ENCODE measurements at regions not wholly inside any gene's neighbourhood (a gene's known extent, or its start where the extent isn't known, plus 50 kb on each side); places are given as distances from the start of the nearest gene placed in this dataset.
"Not testable (repeated sequence)": the region's sequence is repeated elsewhere in the genome, so short reads cannot be mapped to it uniquely, and the experiment has no call there.

DNA sequence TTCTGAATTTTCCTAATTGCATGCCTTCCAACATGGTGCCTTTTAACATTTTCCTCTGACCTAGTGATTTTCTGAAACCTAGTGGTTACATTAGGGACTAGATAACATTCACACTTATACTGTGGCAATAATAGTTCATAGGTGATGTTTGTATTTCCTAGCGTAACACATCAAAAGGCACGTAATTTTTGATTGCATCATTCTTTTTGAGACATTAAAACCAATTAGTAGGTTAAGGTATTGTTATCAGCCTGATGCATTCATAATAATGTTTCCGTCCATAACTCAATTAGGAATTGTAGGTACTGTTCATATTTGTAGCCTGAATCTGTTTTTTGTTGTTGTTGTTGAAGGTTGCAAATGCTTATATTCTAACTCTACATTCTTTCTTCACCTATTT, 192.4 kb downstream of the ANXA1 start:
- no peak for DNase-seq (ENCODE audit: low spot score)

DNA sequence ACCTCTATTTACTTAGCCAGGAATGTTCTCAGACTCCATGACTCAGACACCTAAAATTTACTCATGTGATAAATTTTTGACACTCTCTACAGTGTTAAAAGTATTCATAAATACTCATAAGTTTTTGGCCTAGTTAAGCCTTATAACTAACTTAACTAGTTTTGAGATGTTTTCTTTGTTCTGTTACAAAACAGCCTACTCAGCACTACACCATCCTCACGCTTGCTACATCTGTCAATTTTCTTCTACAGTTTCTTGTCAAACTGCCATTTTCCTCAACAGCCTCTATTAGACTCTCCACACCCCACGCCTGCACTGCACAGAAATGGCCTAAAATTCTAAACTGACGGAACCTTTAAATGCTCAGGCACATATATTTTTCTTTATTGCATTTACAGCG, 195.5 kb downstream of the ANXA1 start:
- DNase-seq (ENCODE audit: low spot score): no peak

DNA sequence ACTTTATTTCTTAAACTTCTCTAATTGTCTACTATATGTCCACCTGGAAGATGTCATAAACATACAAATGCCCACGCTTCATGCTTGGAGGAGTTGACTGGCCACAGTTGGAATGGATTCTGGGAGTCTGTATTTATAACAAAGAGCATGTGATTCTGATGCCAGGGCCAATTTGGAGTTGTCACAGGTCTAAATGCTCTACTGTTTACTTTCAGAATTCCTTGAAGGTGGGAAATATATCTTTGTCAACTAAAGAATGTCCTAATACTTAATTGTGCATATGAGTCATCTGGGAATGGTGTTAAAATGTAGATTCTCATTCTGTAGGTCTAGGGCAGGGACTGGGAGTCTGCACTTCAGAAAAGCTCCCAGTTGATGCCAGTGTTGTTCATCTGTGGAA, 196.1 kb downstream of the ANXA1 start:
- DNase-seq (ENCODE audit: low spot score): no peak

DNA sequence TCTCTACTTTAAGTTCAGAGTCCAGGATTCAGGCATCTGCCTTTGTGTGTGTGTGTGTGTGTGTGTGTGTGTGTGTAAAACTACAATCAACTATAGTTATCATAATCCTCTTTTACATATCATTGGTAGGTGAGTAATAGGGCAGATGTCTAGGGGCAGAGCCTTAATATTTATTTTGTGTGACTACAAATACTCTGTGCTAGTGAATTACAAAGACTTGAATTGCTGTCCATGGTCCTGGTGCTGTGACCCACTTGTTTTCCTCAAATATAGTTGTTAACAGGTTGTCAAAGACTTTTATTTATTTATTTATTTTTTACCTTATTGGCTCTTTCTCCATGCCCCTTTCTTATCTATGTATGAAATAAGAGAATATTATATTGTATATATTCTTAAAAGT, 196.8 kb downstream of the ANXA1 start:
- DNase-seq (ENCODE audit: low spot score): no peak

DNA sequence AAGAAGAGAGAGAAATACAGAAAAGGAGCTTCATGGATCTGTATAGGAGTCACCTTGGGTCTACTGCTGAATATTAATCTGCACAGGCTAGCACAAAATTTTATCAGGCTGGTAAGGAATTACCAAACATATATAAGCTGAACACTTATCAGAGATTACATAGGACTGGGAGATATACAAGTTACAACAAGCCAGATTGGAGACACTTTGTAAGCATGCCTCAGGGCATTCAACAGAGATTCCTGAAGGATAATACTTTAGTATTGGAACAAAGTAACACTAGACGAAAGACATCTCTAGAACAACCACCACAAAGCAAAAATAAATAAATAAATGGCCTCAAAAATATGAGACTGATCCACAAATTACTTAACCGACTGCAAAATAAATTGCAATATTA, 197.8 kb downstream of the ANXA1 start:
- DNase-seq (ENCODE audit: low spot score): no peak

DNA sequence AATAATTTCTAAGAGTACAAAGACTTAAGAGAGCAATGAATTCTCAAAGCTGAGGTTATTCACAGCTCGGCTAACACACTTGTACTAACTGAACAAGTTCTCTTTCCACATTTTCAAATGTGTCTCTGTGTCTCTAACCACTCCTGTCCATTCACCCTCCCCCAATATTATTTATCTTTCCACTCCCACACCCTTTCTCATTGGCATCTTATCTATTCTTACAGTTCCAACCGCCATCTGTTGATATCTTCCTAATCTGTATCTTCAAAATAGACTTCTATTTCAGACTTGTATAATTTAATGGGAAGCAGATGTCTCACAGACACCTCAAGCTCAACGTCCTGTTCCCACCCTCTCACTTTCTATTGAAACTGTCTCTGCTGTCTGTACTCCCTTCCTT, 205.9 kb downstream of the ANXA1 start:
- DNase-seq (ENCODE audit: low spot score): no peak

DNA sequence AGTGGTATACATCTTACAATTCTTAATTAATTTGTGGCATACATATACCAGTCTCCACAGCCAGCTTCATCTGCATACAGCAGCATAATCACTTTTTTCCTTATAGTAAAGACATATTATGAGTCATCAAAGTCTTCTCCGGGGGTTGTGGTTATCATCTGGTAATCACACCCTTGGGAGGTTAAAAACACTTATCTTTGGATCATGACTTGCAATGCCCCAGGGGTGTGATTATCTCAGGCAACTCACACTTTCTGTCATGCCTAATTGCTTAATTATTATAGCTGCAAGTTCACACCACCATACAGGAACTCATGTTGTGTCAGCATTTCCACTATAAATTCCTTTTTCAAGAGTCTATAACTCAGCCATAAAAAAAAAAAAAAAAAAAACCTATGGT, 218.4 kb downstream of the ANXA1 start:
- no peak for DNase-seq (ENCODE audit: low spot score)

DNA sequence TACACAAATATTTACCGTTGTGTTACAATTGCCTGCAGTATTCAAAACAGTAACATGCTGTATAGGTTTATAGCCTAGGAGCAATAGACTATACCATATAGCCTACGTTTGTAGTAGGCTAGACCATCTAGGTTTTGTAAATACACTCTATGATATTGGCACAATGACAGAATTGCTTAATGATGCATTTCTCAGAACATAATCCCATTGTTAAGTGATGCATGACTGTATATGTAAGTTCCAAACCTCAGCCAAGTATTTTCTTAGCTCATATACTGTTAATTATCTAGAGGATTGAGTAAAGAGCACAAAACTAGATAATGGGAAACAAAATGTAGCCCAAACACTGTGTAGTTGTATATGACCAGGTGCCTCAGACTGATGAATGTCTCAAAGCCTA, 220.1 kb downstream of the ANXA1 start:
- no peak for DNase-seq (ENCODE audit: low spot score)

DNA sequence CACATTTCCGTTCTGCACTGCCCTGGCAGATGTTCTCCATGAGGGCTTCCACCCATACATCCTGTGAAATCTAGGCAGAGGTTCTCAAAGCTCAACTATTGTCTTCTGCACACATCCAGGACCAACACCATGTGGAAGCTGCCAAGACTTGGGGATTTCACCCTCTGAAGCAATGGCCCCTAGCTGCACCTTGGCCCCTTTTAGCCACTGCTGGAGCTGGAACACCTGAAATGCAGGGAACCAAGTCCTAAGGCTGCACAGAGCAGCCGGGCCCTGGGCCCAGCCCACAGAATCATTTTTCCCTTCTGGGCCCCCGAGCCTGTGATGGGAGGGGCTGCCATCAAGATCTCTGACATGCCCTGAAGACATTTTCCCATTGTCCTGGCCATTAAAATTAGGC, 228.7 kb downstream of the ANXA1 start:
- DNase-seq (ENCODE audit: low spot score): no peak

DNA sequence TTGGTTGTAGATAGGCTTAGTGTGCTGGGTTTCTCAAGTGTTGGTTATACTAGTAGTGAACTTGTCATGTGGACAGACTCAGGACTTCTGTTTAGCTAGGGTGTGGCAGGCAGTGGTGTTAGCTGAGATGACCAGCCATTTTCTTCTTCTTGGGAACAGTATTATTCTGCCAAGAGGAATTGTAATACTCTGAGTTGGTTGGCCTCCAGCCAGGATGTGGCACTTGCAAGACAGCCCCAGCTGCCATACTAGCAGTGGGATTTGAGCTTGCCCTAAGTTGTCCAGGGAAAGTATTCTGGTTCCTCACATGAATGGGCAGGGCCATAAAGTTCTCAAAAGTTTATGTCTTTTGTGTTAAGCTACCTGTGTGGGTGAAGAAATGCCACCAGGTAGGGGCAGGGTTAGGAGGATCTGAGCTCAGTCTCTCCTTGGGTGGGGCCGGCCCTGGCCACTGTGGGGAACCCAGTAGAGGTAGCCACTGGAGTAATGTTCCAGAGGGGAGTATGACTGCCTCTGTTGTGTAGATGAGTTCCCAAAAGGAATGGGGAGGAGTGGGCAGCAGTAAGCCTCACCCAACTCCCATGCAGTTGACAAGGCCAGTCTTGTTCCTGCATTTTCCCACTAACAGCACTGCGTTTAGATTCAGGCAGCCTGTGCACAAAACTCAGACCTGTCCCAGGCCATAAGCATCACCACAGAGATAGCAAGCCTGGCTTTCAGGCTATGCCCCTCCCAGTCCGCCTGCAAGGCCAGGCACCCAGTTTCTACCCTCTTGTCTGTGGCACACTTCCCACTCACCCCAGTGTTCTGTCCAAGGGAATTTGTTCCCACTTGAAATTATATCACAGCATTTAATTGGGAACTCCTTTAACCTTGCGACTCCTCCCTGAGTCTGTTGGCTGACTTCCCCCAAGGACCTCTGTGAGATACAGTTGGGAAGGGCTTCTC, 250.7 kb downstream of the ANXA1 start:
- no peak for DNase-seq (ENCODE audit: low spot score)

DNA sequence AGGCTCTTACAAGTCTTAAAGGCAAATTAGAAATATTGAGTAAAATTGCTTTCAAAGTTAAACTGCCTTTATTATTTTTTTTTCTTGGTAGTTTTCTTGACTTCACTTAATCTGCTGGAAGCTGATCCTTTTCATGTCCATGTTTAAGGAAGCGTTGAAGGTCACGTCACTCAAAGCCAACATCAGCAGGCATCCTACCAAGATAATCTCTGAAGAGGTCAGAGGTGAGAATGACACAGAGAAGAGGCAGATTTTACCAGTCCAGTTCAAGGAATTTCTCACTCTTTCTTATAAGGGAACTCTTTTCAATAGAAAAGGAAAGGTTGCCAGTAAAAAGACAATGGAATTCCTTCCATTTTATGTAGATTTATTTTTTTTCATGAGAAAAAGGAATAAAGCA, 259.8 kb downstream of the ANXA1 start:
- DNase-seq (ENCODE audit: low spot score): peak; percentile 2

DNA sequence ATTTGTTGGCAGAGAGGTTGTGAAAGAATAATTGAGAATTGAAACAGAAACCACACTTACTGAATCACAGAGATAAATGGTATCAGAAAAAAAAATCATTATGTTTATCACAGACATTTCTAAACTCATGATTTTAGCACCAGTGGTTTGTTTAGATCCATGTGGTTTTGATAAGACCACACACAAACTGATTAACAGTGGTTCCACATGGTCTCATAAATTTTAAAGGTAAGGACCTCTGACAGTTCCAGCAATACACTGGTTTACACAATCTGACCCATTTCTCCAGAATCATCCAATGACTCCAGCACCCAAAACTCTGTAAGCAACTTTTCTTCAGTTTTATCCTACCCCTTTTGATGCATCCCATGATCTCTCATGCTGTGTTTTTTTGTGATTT, 261.2 kb downstream of the ANXA1 start:
- no peak for DNase-seq (ENCODE audit: low spot score)

DNA sequence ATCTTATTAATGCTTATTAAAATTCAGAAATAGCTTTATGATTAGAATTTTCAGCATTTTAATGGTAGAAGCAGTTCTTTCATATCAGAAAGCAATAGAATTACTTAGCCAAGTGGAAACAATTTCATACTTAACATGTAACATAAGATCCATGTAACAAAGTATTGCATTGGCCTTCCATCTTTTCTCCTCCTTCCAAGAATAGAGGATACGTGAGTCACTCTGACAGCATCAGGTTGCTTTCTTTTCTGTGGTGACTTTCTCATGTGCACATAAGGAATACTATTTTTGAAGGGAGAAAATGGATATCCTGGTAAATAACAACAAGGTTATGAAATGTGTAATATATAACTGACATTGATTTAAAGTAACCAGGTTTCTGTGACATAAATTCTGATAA, 272.2 kb downstream of the ANXA1 start:
- DNase-seq (ENCODE audit: low spot score): no peak

DNA sequence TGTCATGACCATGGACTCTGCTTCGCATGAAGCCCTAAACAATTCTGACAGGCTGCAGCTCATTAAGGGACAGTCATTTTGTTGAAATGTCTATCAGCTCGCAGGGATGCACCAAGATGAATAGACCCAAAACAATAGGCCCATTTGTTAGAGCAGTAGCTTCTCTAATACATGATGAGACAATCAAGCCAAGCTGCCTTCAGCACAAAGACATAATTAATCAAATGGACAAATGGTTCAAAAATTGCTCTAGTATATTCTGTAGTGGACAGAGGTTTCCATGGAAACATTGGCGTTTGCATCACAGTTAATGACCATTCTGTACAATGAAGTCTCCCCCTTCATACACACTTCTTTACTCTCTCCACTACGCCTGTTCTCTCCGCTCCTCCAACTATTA, 274.6 kb downstream of the ANXA1 start:
- DNase-seq (ENCODE audit: low spot score): no peak

DNA sequence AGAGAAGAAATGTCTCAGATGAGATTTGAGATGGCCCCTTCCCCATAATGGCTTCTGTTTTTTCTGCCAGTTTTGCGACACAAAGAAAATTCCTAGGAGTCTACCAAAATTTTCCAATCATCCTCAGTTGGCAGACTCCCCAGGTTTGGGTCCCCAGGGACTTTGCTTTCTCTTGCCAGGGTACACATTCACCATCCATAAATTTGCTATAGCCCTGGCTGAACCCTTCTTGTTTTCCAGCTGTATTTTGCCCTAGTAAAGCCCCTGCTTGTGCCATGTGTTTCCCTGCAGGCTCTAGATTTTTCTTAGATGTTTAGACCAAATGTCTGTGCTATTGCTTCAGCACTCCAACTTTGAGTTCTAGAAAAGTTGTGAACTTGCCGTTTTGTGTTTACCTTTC, 283.2 kb downstream of the ANXA1 start:
- DNase-seq (ENCODE audit: low spot score): no peak

DNA sequence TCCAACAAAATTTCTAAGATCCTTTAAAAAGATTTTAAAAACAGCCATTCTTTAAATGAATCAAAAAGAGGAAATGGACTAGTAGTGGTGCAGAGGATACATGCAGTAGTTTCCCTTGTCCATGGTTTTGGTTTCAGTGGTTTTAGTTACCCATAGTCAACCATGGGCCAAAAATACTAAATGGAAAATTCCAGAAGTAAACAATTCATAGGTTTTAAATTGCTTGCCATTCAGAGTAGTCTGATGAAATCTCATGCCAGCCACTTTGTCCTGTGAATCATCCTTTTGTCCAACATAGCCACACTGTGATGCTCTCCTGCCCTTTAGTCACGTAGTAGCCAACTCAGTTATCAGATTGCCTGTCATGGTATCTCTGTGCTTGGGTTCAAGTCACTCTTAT, 286.1 kb downstream of the ANXA1 start:
- DNase-seq (ENCODE audit: low spot score): peak; percentile 47

DNA sequence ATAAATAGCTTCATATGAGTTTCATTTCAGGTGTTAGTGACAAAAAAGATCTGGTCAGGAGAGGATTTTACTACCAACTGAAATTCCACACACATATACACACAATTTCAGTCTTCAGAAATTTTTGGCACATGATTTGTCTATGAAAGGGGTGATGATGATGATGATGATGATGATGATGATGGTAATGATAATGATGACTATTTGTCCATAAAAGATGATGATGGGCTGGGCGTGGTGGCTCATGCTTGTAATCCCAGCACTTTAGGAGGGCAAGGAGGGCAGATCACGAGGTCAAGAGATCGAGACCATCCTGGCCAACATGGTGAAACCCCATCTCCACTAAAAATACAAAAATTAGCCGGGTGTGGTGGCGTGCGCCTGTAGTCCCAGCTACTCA, 288.2 kb downstream of the ANXA1 start:
- not testable (repeated sequence) for DNase-seq (ENCODE audit: low spot score)

DNA sequence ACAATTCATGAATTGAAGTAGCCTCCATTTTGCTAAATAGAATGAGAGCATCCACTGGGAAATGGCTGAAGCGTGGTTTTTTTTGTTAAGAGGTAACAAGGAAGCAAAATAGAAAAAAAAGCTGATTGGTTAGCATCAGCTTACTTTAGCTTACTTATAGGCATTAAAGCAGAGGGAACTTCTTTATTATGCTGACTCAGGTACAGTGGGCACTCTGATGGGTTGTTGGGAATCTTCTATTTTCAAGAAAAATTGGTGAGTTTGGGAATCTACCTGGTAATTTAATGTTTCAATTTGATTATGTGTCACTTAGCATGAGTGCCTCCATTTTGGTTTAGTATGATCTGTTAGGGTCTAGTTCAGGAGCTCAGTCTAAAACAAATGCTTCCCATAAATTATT, 289.6 kb downstream of the ANXA1 start:
- DNase-seq (ENCODE audit: low spot score): no peak

DNA sequence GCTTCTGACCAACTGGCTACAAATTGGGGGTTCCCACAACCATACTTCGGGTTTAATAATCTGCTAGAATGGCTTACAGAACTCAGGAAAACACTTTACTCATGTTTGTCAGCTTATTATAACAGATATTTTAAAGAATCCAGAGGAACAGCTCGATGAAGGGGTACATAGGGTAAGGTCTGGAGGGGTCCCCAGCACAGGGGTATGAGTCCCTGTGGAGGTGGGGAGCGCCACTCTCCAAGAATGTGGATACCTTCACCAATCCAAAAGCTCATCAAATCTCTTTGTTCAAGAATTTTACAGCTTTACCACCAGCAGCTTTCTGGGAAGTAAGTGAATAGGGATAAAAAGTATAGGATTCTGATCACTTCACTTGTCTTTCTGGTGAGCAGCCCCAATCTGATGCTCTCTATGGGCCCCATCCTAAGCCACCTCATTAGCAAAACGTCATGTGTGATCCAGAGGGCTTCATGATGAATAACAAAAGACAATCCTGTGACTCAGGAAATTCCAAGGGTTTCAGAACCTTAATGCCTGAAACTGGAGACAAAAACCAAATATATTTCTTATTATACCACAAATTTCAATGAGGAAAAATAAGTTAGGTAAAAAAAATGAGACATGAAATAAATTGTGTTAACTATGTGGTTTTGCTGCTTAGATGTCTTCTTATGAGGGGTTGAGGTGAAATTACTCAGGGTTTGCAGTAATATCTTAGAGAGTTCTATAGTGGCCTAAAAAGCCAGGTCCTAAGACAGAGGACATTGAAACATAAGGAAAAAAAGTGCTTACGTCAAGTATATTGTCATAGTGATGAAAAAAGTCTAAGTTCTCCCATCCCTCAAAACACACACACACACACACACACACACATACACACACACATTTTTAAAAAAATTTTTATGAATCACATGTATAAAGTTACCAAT, 290.5 kb downstream of the ANXA1 start:
- DNase-seq (ENCODE audit: low spot score): peak; percentile 53

DNA sequence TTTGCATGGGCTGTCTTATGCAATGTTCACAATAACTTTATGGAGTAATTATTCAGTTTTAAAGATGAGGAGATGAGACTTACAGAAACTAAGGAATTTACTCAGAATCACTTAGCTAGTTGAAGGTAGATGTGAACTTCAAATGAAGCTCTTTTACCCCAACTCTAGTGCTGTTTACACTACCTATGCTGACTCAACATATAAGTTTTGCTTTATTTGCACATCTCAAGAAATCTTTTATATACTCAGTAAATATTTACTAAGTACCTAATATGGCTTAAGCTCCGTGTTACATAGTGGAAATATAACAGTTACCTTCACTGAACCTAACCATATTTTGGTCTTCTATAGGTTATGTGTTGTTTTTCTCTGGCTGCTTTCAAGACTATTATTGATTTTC, 293.2 kb downstream of the ANXA1 start:
- DNase-seq (ENCODE audit: low spot score): no peak

DNA sequence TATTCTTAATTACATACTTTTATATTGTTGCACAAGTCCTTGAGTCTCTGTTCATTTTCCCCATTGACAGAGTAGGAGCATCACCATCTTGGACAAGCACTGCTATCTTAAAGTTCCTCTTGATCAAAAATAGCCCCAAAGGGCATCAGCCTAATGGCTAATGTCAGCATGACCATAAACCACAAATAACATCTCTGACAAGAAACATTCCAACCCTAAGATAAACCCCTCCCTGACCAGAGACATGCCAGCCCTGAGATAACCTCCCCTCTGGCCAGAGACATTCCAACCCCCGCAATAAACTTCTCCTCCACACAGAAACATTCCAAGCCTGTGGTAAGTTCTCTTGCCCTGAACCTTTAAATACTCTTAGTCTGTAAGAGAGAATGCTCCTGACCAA, 293.7 kb downstream of the ANXA1 start:
- DNase-seq (ENCODE audit: low spot score): peak; percentile 37

DNA sequence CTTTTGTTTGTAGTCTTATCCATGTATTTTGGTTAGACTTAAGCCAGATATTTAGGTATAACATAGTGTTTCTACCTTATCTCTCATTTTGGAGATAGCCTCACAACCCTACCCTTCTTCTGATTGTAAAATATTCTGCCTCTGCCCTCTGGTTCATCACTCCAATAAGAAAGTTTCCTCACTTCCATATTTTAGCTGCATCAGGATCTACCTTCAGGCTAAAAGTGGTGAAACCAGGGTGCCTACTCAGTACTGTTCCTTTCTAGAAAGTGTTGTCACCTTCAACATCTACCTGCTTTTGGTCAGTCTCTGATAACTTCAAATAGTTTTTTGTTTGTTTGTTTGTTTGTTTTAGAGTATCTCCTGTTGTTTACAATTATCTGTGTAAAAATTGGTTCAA, 294.6 kb downstream of the ANXA1 start:
- DNase-seq (ENCODE audit: low spot score): no peak

DNA sequence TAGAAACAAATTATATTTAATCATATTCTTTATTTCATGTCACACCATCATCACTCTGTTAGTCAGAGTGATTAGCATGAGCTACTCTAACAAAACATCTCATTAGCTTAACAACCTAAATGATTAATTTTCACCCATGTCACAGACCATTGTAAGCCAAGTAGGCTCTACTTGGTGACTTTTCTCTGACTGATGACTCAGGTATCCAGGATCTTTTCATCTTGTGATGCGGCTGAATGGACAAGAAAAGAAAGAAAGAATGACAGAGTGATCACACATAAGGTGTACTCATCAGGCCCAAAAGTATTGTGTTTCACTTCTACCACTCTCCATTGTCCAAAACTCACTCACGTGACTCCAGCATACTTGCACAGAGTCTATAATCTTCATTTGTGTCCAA, 299.3 kb downstream of the ANXA1 start:
- peak; percentile 84 for DNase-seq (ENCODE audit: low spot score)
